IMR-90 (cell line): ENCODE measurements at regions not wholly inside any gene's neighbourhood (a gene's known extent, or its start where the extent isn't known, plus 50 kb on each side); places are given as distances from the start of the nearest gene placed in this dataset.

Experiments used
- ATAC-seq: fragments of 200-7000 bp; cut with Tn5 transposase; 2 replicates; pipeline ENCODE4 v1.9.1; 2020; ENCODE audit warnings: low read depth, mild to moderate bottlenecking, moderate library complexity
- BruUV-seq: library from RNA; stranded (reverse); fragments of 400-500 nt; replicated peaks from 2 replicates; lab custom pipeline; 2021; lab: Mats Ljungman, UMichigan
- CTCF ChIA-PET: fragments of 300-600 bp; formaldehyde crosslinking; extraction: SDS; loops from one replicate; lab custom pipeline; 2021; ENCODE audit warnings: antibody characterized with exemption; lab: Yijun Ruan, JAX
- POLR2A ChIA-PET: fragments of 300-600 bp; sonication (Branson Sonifier 250); formaldehyde crosslinking; loops from one replicate; lab custom pipeline; 2022; ENCODE audit warnings: antibody characterized with exemption; ENCODE audit not compliant: unreplicated experiment; lab: Charles Lee
- DNase-seq: peaks from one replicate; pipeline ENCODE4 v3.0.0; 2013
- H2AFZ ChIP-seq: replicated peaks from 2 replicates; pipeline ENCODE3; 2013; ENCODE audit warnings: low read length, mild to moderate bottlenecking; ENCODE audit not compliant: poor library complexity
- H2AK5ac ChIP-seq: 2 replicates; pipeline ENCODE4 v1.6.1; 2013; ENCODE audit warnings: low read depth, low read length, inconsistent platforms
- H2AK9ac ChIP-seq: replicated peaks from 2 replicates; pipeline ENCODE3; 2013; ENCODE audit warnings: mild to moderate bottlenecking, low read depth, low read length, moderate library complexity; ENCODE audit not compliant: poor library complexity
- H2BK120ac ChIP-seq: 2 replicates; pipeline ENCODE4 v1.6.1; 2013; ENCODE audit warnings: low read depth, low read length, inconsistent platforms
- H2BK15ac ChIP-seq: 3 replicates; pipeline ENCODE4 v1.6.1; 2013; ENCODE audit warnings: low read depth, low read length, inconsistent platforms
- H2BK20ac ChIP-seq: 2 replicates; pipeline ENCODE4 v1.6.1; 2013; ENCODE audit warnings: low read depth, mild to moderate bottlenecking, inconsistent platforms, low read length, moderate library complexity
- H2BK5ac ChIP-seq: 2 replicates; pipeline ENCODE4 v1.6.1; 2013; ENCODE audit warnings: mild to moderate bottlenecking, low read depth, low read length, inconsistent platforms; ENCODE audit not compliant: poor library complexity, severe bottlenecking
- H3K14ac ChIP-seq: replicated peaks from 2 replicates; pipeline ENCODE4 v1.6.1; 2013; ENCODE audit warnings: low read depth, low read length, inconsistent platforms
- H3K18ac ChIP-seq: 2 replicates; pipeline ENCODE4 v1.6.1; 2013; ENCODE audit warnings: low read depth, low read length, control low read depth
- H3K23ac ChIP-seq: 2 replicates; pipeline ENCODE4 v1.6.1; 2013; ENCODE audit warnings: low read depth, low read length, inconsistent platforms
- H3K27ac ChIP-seq: 2 replicates; pipeline ENCODE4 v1.5.1; 2013; ENCODE audit warnings: mild to moderate bottlenecking, control low read depth, low read length; ENCODE audit not compliant: insufficient read depth
- H3K27me3 ChIP-seq: 2 replicates; pipeline ENCODE4 v1.6.1; 2013; ENCODE audit warnings: low read length; ENCODE audit not compliant: control insufficient read depth, insufficient read depth
- H3K36me3 ChIP-seq: 2 replicates; pipeline ENCODE4 v1.6.1; 2013; ENCODE audit warnings: low read length, mixed read lengths; ENCODE audit not compliant: control insufficient read depth, insufficient read depth
- H3K4ac ChIP-seq: 2 replicates; pipeline ENCODE4 v1.6.1; 2013; ENCODE audit warnings: low read depth, low read length, inconsistent platforms
- H3K4me1 ChIP-seq: 2 replicates; pipeline ENCODE4 v1.6.1; 2013; ENCODE audit warnings: low read length, mixed read lengths; ENCODE audit not compliant: control insufficient read depth, insufficient read depth
- H3K4me2 ChIP-seq: 2 replicates; pipeline ENCODE4 v1.6.1; 2013; ENCODE audit warnings: low read depth, mild to moderate bottlenecking, control low read depth, low read length, moderate library complexity
- H3K4me3 ChIP-seq: 2 replicates; pipeline ENCODE4 v1.5.1; 2013; ENCODE audit warnings: low read depth, mild to moderate bottlenecking, control low read depth, low read length, moderate library complexity; ENCODE audit not compliant: insufficient read depth
- H3K56ac ChIP-seq: 2 replicates; pipeline ENCODE4 v1.6.1; 2013; ENCODE audit warnings: low read length, inconsistent platforms; ENCODE audit not compliant: insufficient read depth; ENCODE audit errors: extremely low read depth
- H3K79me1 ChIP-seq, 2 experiments: 2 replicates each; pipeline ENCODE4 v1.6.1; 2013; ENCODE audit warnings: low read length in 2 of 2, inconsistent platforms in 1 of 2, low read depth in 1 of 2
- H3K9ac ChIP-seq: 2 replicates; pipeline ENCODE4 v1.6.1; 2013; ENCODE audit warnings: low read depth, low read length, control low read depth
- H3K9me1 ChIP-seq: 2 replicates; pipeline ENCODE4 v1.6.1; 2013; ENCODE audit warnings: low read length, inconsistent platforms; ENCODE audit not compliant: insufficient read depth
- H3K9me3 ChIP-seq: 2 replicates; pipeline ENCODE4 v1.6.1; 2013; ENCODE audit warnings: low read length; ENCODE audit not compliant: control insufficient read depth, insufficient read depth
- H4K20me1 ChIP-seq: 2 replicates; pipeline ENCODE4 v1.6.1; 2013; ENCODE audit warnings: low read length, inconsistent platforms; ENCODE audit not compliant: insufficient read depth
- H4K5ac ChIP-seq: 2 replicates; pipeline ENCODE4 v1.6.1; 2013; ENCODE audit warnings: mild to moderate bottlenecking, low read depth, low read length, control low read depth
- H4K8ac ChIP-seq, 2 experiments: 2 replicates each; pipeline ENCODE4 v1.6.1; 2013; ENCODE audit warnings: low read depth in 2 of 2, low read length in 2 of 2, control low read depth in 1 of 2, inconsistent platforms in 1 of 2
- H4K91ac ChIP-seq: 2 replicates; pipeline ENCODE4 v1.6.1; 2013; ENCODE audit warnings: low read depth, low read length, inconsistent platforms; ENCODE audit not compliant: insufficient read depth
- BHLHE40 ChIP-seq: fragments of 150-350 bp; IDR thresholded peaks from 2 replicates; pipeline ENCODE4 v1.6.1; 2016; ENCODE audit warnings: mild to moderate bottlenecking, low read depth, low read length
- CEBPB ChIP-seq: IDR thresholded peaks from 2 replicates; pipeline ENCODE4 v1.6.1; 2012; ENCODE audit warnings: low read depth, low read length, improper control_type of control experiment
- ELK1 ChIP-seq: fragments of 150-350 bp; IDR thresholded peaks from 2 replicates; pipeline ENCODE4 v1.6.1; 2016; ENCODE audit warnings: low read depth, mild to moderate bottlenecking, low read length, moderate library complexity, borderline replicate concordance
- MAFK ChIP-seq: IDR thresholded peaks from 2 replicates; pipeline ENCODE4 v1.6.1; 2012; ENCODE audit warnings: low read depth, low read length, improper control_type of control experiment
- NFE2L2 ChIP-seq: fragments of 150-350 bp; IDR thresholded peaks from 2 replicates; pipeline ENCODE4 v1.6.1; 2016; ENCODE audit warnings: low read depth, mild to moderate bottlenecking, low read length
- RAD21 ChIP-seq: IDR thresholded peaks from 2 replicates; pipeline ENCODE4 v1.6.1; 2012; ENCODE audit warnings: low read length, improper control_type of control experiment
- RFX5 ChIP-seq: IDR thresholded peaks from 2 replicates; pipeline ENCODE4 v1.8.0; 2012; ENCODE audit warnings: low read depth, mild to moderate bottlenecking, low read length, moderate library complexity
- WGBS, 2 experiments: methylation state at CpG; one replicate each; pipeline versions ENCODE4 v1.1.5 to v1.1.7; 2013; ENCODE audit warnings: missing lambda C conversion rate in 2 of 2; ENCODE audit not compliant: insufficient read length in 1 of 2; ENCODE audit errors: extremely low coverage in 2 of 2; 5-methylcytosine and 5-hydroxymethylcytosine counted together
- dilution Hi-C: fragments of 300-500 bp; cut with HindIII; formaldehyde crosslinking; loops from one replicate; pipeline ENCODE4 v1.14.3; 2018; ENCODE audit warnings: low sequenced_read_pairs; ENCODE audit not compliant: unreplicated experiment
- in situ Hi-C: fragments of 300-500 bp; cut with MboI; formaldehyde crosslinking; loops from 3 replicates; pipeline ENCODE4 v1.14.3; 2019; ENCODE audit warnings: low sequenced_read_pairs, inconsistent platforms, mixed read lengths
- intact Hi-C: fragments of 100-400 bp; cut with micrococcal nuclease; formaldehyde crosslinking; loops from 2 replicates; pipeline ENCODE4 v1.10.0; 2022
- TF ChIP-seq, protein P1 (sequence below): fragments of 150-350 bp; IDR thresholded peaks from 2 replicates; pipeline ENCODE4 v1.6.1; 2017; ENCODE audit warnings: mild to moderate bottlenecking, antibody characterized with exemption, low read length, low read depth

- Histone ChIP-seq H3K36me3 (no peaks in the 10 kb centered on the region), H2BK20ac (no peak overlapping the region), H3K9me3 (no peaks in the 10 kb centered on the region), H3K9me1 (no peaks in the 10 kb centered on the region), H3K56ac (no peak overlapping the region), H3K4me3 (no peak overlapping the region), H2AK5ac (no peak overlapping the region), H3K9ac (no peak overlapping the region), H3K4me1 (peaks cover 2% of the 10 kb centered on the region; the same call in 1 of the 2 replicates), H3K4ac (0 out of 2 replicates have a peak overlapping the region, but pooled peaks have one; percentile 29), H4K5ac (no peak overlapping the region), H4K91ac (no peak overlapping the region), H3K14ac (no peak overlapping the region), H2BK15ac (no peak overlapping the region), H2AFZ (no peak overlapping the region), H4K20me1 (no peaks in the 10 kb centered on the region), H3K79me1 (no peaks in the 10 kb centered on the region), H2BK5ac (no peak overlapping the region), H2BK120ac (no peak overlapping the region), H3K27ac (no peak overlapping the region), H3K4me2 (no peak overlapping the region), H2AK9ac (no peak overlapping the region), H3K18ac (no peak overlapping the region), H3K23ac (no peak overlapping the region), H3K27me3 (no peaks in the 10 kb centered on the region), H4K8ac (no peak overlapping the region)
- intact Hi-C loops (no loop called here), in situ Hi-C loops (no loop called here), dilution Hi-C loops (no loop called here)
- TF ChIP-seq CEBPB (no peak), NFE2L2 (no peak), MAFK (no peak), RFX5 (no peak), BHLHE40 (no peak), ELK1 (no peak), RAD21 (no peak)
- TF ChIP-seq, protein P1, sequence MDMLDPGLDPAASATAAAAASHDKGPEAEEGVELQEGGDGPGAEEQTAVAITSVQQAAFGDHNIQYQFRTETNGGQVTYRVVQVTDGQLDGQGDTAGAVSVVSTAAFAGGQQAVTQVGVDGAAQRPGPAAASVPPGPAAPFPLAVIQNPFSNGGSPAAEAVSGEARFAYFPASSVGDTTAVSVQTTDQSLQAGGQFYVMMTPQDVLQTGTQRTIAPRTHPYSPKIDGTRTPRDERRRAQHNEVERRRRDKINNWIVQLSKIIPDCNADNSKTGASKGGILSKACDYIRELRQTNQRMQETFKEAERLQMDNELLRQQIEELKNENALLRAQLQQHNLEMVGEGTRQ: no peak
- CTCF ChIA-PET: no interaction called here
- DNase-seq (no peak), ATAC-seq (no peak)
- WGBS, 2 experiments: no CpG with 5 or more reads among the region's 2 CpGs
- POLR2A ChIA-PET: no interaction called here
- no TSS peak for BruUV-seq
Measured at GRCh38 chr6:139847457-139847813, 473.0 kb upstream of the CITED2 start.
